ENCODE measurements at regions not wholly inside any gene's neighbourhood (a gene's known extent, or its start where the extent isn't known, plus 50 kb on each side); places are given as distances from the start of the nearest gene placed in this dataset.

GRCh38 chr4:145341381-145341780 lies 140.3 kb upstream of the SMAD1 start:
- TF ChIP-seq, protein P1, sequence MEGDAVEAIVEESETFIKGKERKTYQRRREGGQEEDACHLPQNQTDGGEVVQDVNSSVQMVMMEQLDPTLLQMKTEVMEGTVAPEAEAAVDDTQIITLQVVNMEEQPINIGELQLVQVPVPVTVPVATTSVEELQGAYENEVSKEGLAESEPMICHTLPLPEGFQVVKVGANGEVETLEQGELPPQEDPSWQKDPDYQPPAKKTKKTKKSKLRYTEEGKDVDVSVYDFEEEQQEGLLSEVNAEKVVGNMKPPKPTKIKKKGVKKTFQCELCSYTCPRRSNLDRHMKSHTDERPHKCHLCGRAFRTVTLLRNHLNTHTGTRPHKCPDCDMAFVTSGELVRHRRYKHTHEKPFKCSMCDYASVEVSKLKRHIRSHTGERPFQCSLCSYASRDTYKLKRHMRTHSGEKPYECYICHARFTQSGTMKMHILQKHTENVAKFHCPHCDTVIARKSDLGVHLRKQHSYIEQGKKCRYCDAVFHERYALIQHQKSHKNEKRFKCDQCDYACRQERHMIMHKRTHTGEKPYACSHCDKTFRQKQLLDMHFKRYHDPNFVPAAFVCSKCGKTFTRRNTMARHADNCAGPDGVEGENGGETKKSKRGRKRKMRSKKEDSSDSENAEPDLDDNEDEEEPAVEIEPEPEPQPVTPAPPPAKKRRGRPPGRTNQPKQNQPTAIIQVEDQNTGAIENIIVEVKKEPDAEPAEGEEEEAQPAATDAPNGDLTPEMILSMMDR (IDR thresholded peaks at IDR 0.05), result no peak
- no peak for TF ChIP-seq POLR2A (IDR thresholded peaks at IDR 0.05)
- no peak for TF ChIP-seq POLR2AphosphoS5 (IDR thresholded peaks at IDR 0.05)

Measured in stomach (tissue), 4 donors.